GM18873 (cell line): ENCODE measurements at regions not wholly inside any gene's neighbourhood (a gene's known extent, or its start where the extent isn't known, plus 50 kb on each side); places are given as distances from the start of the nearest gene placed in this dataset.
"Not testable (repeated sequence)": the region's sequence is repeated elsewhere in the genome, so short reads cannot be mapped to it uniquely, and the experiment has no call there.

ENCODE experiments used
- ATAC-seq: cut with Tn5 transposase; IDR thresholded peaks from one replicate; pipeline ENCODE4 v1.9.1; 2021; ENCODE audit warnings: mild to moderate bottlenecking, moderate library complexity, moderate number of reproducible peaks; ENCODE audit not compliant: unreplicated experiment, low FRiP score

DNA sequence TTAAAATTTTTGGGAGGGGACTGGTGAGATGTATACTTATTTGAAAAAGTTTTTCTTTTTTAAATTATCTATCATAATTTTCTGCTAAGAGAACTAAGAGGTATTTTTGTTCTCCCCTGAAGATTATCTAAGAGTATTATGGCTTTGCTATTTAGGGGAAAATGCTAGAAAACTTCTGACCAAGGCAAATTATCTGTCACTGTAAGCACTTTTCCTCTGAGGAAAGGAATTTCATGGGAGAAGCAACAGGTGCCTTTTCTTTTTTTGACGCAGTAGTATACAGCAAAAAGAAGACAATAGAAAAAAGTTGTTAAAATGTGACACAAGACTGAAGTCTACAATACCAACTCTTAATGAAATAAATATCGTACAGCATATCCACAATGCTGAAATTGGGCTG, 201.6 kb upstream of the NANOGP8 start:
- no peak for ATAC-seq

DNA sequence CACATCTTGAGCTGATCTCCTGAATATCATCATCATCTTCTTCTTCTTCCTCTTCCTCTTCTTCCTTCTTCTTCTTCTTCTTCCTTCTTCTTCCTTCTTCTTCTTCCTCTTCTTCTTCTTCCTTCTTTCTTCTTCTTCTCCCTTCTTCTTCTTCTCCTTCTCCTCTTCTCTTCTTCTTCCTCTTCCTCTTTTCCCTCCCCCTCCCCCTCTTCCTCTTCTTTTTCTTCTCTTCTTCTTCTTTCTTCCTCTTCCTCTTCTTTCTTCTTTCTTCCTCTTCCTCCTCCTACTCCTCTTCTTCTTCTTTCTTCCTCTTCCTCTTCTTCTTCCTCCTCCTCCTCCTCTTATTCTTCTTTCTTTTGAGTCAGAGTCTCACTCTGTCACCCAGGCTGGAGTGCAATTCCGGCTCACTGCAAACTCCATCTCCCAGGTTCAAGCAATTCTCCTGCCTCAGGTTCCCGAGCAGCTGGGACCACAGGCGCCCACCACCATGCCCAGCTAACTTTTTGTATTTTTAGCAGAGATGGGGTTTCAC, 197.9 kb upstream of the NANOGP8 start:
- ATAC-seq, result no peak

DNA sequence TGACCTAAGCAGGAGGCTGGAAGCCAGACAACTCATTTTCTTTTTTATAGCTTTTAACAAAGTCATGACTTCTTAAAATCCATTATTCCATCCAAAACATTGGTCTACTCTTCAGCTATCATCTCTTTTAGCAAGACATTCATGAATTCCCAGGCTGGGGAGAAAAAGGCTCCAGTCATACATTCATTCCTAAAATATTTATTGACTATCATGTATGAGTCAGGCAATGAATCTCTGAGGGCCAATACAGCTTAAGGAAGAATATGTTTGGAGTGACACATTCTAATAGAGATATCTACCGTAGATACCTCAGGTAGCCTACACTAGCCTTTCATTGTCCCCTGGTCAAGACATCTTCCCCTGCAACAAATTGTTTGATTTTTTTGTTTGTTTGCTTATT, 196.4 kb upstream of the NANOGP8 start:
- no peak for ATAC-seq

DNA sequence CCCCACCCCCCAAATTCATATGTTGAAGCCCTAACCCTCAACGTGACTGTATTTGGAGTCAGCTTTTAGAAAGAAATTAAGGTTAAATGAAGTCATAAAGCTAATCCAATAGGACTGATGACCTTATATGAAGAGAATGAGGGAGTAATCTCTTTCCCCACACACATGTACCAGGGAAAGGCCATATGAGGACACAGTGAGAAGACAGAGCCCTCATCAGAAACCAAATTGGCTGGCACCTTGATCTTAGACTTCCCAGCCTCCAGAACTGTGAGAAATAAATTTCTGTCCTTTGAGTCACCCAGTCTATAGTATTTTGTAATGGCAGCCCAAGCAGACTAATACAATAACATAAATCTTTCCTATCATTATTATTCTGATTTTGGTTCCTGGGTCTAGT, 194.7 kb upstream of the NANOGP8 start:
- ATAC-seq, result no peak

DNA sequence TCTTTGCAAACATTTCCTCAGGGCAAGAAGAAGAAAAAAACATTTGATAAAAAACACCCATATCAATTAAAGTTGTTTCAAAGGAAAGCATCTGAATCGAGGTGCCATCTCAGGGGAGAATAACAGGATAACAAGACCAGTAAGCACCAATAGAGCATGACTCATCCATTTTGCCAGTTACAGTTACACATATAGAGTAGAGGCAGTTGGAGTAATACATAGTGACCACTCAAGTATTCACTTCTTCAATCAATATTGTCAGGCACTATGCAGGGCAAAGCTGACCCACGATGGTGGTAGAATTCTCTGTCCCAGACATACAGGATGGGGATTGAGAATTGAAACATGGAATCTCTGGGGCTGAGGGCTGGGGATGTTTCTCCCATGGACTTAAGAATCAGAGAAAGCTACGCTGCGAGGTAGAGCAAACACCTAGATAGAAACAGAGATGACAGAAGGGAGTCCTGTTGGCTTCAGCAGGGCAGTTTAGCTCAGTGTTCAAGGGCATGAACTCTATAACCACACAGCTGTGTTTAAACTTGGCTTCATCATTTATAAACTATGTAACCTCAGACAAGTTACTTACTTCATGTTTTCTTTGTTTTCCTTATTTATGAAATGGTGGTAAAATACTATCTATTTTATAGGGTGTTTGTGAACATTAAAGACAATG, 186.4 kb upstream of the NANOGP8 start:
- no peak for ATAC-seq

DNA sequence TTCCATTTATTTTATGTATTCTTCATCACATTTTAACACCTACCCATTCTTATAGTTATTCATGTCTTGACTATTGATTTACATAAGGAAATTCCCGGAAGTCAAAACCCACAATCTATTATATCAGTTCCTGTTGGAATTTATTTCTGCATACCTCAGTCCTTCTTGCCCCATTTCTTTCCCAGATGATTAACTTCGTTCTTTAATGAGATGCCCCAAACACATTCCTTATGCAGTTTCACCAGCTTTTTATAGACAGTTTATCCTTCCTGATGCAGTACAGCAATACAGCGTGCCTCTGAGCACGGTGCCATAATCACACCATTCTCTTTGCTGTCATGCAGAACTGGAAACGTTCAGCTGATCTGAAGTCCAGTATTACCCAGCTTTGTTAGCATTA, 175.8 kb upstream of the NANOGP8 start:
- no peak for ATAC-seq

DNA sequence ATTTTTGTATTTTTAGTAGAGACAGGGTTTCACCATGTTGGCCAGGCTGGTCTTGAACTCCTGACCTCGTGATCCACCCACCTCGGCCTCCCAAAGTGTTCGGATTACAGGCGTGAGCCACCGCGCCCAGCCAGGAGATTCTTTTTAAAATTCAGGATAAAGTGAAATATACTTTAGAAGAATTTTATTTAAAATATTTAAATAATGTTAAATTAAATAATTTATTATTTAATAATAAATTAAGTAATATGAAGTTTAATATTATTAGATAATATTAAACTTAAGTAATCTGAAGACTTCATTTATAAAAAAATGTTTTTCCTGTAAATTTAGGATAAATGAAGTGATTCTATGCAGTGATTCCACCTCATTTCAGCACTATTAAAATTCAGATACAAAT, 175.2 kb upstream of the NANOGP8 start:
- not testable (repeated sequence) for ATAC-seq

DNA sequence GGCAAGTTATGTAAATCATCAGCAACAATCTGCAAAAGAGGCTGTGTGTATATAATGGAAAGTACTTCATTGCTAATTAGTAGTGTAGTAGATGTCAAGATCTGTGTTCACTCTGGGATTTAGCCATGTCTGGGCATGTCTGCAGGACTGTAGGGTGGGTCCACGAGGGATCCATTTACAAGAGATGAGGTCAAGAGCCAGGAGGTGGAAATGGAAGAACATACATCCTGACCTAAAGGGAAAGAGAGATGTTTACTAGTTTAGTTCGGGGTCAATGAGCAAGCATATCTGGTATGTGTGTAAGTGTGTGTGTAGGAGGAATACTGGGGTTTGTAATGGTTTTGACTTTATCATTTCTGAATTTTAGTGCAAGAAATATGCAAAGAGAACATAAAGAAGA, 171.5 kb upstream of the NANOGP8 start:
- no peak for ATAC-seq

DNA sequence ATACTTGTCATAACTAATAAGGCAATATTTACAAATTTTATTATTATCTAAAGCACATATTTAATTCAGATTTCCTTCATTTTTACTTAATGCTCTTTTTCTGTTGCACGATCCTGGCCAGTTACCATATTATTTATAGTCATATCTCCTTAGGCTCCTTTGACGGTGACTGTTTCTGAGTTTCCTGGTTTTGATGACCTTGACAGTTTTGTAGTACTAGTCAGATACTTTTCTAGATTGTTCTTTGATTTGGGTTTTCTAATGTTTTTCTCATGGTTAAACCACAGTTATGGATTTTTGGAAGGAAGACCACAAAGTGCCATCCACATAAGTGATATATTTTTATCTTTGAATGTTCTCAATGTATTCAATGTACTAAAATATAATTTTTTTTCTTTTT, 171.0 kb upstream of the NANOGP8 start:
- no peak for ATAC-seq

DNA sequence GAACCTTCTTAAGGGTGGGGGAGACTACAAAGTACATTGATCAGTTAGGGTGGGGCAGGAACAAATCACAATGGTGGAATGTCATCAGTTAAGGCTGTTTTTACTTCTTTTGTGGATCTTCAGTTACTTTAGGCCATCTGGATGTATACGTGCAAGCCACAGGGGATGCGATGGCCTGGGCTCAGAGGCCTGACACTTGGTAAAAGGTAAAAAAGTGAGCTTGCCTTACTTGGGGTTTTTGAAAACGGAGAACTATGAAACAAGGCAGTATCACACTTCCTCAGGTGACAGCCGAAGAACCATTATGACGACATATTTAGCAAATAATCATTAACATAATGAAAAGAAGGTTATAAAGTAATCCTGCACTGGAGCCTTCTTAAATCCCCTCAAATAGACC, 169.8 kb upstream of the NANOGP8 start:
- ATAC-seq, result not testable (repeated sequence)

DNA sequence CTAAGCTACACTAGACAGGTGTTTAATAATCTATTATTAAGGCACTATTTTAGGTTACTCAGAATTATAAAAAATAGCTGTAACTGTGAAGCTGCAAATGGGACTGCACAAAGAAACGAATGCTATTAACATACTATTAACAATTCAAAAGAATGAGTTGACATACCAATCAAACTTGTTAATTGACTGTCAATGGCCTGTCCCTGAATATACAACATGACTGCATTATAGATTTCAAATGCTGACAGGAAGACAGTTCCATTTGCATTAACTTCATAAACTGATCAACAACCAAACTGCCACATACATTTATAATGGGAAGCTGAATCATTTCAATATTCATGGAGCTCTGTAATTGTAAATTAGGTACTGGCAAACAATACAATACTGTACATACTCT, 169.0 kb upstream of the NANOGP8 start:
- no peak for ATAC-seq

DNA sequence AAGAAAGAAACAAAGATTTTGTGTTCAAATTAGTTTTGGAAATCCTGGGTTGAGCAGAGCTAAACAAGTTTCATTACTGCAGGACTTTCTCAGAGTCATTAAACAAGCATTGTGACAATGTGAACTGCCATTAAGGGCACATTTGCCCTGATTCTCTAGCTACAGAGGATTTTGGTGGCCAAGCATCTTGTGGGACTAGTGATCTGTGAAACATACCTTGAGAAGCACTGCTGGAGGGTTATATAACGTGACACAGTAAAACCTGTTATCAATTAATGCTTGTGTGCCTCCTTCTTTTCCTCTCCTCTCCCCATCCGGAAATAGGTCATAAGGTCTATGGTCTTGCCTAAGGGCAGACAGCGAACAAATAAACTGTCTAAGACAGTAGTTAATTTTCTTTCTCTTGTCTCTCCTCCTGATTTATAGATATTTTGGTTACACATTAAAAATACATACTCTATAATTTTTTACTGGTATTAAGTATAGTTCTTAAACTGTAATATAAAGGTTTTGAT, 167.3 kb upstream of the NANOGP8 start:
- ATAC-seq, result no peak

DNA sequence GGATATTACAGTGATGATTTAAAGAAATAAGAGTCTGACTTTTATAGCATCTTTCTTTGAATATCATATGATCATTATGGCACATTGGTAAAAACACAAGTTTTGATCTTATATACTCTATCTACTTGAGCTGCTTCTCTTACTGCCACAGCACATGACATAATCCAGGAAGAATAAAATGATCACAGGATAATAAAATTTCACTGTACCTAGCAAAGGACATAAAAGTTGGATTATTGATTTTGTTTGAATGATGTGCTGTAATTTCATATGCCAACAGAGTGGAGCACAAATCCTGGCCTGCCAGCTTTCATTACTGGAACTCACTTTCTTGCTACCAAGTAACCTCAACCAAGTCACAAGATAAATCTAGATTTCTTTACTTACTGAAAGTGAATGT, 162.1 kb upstream of the NANOGP8 start:
- no peak for ATAC-seq

DNA sequence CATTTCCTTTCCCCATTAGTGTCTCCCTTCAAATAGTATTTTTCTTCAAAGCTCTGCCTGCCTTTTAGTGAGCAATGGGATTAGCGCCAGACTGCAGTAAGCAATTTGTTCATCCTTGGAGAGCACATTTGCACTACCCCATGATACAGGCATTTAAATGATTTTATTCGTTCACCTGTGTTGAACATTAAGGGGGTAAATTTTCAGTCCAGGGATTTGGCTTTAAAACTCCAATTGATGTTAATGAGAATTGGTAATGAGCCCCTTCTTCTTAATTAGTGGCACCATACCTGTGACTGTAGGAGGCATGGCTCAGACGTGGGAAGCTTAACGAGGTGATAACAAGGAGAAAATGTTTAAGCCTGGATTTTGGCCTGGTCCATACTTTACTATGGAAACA, 161.4 kb upstream of the NANOGP8 start:
- no peak for ATAC-seq

DNA sequence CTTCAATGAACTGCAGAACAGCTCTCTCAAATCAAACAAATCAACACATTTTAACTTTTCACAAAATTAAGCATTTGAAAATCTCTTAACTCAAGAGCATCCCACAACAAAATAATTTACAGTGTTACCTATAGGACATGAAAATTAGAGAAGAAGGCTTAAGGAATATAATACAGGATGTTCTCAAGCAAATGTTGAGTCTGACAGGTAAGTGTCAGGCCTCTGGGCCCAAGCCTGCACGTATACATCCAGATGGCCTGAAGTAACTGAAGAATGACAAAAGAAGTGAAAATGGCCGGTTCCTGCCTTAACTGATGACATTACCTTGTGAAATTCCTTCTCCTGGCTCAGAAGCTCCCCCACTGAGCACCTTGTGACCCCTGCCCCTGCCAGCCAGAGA, 160.6 kb upstream of the NANOGP8 start:
- not testable (repeated sequence) for ATAC-seq

DNA sequence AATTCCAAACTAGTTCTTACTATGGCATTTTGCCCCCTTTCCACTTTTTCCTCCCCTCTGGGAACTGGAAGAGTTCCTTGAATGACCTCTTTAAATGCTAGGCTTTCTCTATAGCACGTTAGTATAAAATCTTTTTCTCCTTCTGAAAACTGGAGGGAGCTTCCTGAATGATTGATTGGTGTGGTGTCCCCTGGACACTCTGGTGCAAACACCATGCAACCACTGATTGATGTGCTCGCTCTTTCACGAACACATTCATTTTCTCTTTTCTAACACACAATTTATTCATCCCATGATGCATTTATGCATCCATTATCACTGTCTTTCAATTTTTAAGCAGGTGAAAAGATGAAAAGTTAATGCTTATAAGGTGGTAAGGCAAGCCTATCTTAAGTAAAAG, 159.1 kb upstream of the NANOGP8 start:
- no peak for ATAC-seq

DNA sequence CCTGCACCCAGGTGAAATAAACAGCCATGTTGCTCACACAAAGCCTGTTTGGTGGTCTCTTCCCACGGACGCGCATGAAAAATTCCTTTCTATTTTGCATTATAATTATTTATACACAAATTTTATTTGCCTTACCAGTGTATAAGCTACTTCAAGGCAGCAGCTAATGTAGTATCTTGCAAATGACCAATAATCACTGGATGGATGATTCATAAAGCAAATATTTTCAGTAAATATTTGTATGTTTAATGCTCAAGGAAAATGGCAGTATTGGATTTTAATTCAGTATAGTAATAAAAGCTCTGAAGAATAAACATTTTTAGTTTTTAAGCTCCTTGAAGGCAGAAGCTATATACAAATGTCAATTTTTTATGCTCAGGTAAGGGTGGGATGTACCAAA, 158.7 kb upstream of the NANOGP8 start:
- ATAC-seq, result no peak

DNA sequence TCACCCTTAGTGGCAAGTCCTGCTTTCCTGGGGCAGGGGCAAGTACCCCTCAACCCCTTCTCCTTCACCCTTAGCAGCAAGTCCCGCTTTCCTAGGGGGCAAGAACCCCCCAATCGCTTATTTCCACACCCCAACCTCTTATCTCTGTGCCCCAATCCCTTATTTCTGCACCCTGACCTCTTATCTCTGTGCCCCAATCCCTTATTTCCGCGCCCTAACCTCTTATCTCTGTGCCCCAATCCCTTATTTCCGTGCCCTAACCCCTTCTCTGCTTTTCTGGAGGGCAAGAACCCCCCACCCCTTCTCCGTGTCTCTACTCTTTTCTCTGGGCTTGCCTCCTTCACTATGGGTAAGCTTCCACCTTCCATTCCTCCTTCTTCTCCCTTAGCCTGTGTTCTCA, 154.6 kb upstream of the NANOGP8 start:
- not testable (repeated sequence) for ATAC-seq

DNA sequence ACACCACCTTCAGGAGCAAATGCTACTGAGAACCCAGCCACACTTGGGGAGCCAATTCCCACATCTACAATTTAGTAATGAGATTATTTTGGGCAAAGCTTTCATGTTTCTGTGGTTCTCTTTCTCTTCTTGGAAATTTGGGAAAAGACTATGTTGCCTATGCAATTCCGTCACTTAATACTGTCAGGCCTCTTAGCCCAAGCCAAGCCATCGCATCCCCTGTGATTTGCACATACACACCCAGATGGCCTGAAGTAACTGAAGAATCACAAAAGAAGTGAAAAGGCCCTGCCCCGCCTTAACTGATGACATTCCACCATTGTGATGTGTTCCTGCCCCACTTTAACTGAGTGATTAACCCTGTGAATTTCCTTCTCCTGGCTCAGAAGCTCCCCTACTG, 153.4 kb upstream of the NANOGP8 start:
- ATAC-seq, result not testable (repeated sequence)

DNA sequence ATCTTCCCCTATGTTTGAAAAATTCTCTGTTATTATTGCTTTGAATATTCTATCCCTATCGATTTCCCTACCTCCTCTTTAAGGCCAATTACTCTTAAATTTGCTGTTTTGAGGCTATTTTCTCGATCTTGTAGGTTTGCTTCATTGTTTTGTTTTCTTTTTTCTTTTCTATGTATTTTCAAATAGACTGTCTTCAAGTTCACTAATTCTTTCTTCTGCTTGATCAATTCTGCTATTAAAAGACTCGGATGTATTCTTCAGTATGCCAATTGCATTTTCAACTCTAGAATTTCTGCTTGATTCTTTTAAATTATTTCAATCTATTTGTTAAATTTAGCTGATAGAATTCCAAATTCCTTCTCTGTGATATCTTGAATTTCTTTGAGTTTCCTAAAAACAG, 144.0 kb upstream of the NANOGP8 start:
- no peak for ATAC-seq

DNA sequence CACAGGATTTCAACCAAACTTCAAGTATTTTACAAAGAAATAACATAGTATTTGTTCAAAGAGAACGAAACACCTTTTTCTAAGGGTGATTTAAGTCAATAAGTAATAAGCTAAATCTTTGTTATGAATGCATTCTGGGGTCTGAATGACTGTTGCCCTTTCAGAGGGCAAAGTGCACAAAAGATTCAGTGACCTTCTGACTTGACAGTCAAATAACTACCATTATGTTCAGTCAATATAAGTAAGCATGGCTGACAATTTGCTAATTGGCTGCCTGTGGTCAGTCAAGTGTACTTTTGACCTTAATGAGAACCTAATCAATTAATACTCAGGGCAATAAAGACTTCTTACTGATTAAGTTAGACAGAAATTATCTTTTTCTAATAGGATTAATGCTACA, 133.1 kb upstream of the NANOGP8 start:
- ATAC-seq, result no peak

DNA sequence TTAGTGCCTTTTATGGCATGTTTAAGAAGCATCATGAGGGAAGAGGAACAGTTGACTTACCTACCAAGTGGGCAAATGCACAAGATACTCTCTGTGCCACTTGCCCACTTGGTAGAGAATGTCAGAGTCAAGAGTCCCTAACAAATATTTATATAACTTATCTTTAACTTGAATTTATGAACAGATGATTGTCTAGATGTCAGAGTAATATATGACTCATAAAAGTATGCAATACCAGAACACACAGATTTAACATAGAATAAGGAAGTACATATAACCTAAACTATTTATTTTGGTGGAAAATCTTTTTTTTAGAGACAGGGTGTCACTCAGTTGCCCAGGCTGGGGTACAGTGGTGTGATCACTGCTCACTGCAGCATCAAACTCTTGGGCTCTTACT, 130.0 kb upstream of the NANOGP8 start:
- no peak for ATAC-seq
